GM19395 (cell line): ENCODE measurements at regions not wholly inside any gene's neighbourhood (a gene's known extent, or its start where the extent isn't known, plus 50 kb on each side); places are given as distances from the start of the nearest gene placed in this dataset.

Experiments
- ATAC-seq: cut with Tn5 transposase; IDR thresholded peaks from one replicate; pipeline ENCODE4 v1.9.1; 2021; ENCODE audit warnings: mild to moderate bottlenecking, moderate library complexity; ENCODE audit not compliant: unreplicated experiment

DNA sequence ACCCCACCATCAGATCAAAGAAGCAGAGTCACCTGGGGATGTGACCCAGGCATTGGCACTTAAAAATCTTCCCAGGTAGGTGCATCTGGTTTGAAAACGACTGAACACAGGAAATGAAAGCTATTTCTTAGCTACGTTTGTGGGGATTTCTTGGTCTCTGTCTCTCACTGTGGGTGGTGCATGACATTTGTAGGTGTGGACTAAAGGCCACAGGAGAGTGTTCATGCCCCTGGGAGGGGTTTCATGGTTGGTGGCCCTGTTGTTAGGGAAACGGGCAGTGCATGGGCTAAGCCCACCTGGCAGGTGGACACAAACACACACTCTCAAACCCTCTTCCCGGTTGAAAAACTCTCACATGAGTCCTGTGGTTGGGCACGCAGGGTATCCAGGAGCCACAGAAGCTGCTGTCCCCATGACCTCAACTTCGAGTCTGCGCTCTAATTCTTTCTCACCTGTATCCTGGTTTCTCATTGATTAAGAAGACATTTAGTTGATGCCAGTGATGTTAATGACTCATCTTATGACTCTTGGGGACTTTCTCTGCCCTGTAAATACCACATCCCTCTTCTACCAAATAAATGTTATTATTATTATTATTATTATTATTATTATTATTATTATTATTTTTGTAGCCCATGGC lies 119.4 kb downstream of the MRPS6 start:
- no peak for ATAC-seq

DNA sequence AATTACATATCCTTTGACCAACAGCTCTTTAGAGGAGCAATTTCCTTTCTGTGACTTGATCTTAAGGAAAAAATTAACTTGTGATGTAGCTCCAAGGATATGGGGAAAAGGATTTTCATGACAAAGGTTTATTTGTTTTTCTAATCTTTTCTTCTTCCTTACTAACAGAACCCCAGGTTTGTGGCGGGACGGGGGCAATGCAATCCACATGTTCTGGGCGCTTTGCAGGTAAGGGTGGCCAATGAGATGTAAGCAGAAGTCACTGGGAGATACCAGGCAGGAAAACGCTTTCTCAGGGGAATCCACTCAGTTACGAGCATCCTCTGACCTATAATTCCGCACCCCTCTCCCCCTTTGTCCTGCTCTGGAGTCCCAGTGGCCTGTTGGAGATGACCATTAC lies 122.0 kb downstream of the MRPS6 start:
- ATAC-seq: no peak

DNA sequence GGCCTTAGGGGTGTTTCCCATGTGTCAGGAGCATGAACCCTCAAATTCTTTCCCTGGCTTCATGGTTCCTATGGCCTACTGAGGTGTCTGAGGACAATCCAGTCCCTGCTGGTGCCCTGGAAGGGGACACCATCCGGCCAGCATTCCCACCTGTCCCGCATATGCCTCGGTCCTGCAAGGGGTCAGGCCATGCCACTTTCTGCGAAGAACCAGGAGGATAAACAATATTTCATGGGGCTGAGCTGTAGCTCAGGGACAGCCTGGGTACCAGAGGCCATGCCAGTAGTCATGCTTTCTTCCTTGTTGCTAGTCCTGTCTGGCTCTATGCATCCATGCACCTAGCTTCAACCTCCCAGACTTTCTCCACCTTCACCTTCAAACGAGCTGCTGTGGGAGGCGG lies 123.6 kb downstream of the MRPS6 start:
- no peak for ATAC-seq

DNA sequence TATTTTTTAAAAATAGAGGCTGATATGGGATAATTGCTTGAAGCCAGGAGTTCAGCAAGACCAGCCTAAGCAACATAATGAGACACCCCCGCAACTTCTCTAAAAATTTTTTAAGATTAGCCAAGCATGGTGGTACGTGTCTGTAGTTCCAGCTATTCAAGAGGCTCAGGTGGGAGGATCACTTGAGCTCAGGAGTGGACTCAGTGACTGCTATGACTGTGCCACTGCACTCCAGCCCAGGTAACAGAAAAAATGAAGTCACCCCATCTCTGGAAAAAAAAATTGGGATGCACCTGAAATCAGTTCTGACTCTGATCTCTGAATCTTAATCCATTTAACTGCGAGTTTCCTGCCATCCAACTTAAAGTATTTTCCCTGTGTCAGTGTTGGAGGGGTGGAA lies 124.2 kb downstream of the MRPS6 start:
- no peak for ATAC-seq

DNA sequence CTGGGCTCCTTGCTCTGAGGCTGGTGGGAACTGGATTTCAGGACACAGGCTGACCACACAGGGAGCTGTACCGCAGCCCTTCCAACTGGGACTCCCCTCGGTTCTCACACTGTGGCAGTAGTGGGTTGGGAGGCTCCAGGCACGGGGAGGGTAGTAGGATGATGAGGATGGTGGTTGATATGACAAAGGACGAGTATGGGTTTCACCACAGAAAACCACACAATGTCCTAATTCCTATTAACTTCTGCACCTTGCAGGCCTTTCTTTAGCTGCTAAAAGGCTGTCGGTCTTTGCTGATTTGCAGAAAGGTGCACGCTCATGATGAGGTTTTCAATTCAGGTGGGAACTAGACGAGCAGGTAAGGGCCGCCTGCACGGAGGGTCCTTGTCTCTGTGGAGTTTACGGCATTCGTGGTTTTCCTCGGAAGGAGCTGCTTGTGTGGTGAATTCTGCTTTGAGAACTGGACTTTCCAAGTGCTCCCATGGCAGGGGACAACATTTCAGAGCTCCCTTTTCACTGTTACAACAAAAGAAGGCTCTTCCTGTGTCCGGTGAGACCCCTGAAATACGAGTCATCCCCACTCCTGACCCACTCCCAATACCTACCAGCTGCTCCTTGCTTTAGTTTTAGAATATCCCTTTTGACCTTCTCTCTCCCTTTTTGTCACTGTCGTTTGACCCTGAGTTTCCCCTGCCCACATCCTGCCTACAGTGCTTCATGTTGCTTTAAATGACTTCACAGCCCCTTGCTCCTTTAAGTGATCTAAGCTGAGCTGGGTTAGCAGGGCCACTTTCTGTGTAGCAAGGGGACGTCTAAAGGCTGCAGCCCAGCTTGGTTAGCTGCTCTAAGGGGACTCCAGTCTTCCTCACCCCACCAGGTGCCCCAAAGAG lies 125.1 kb downstream of the MRPS6 start:
- ATAC-seq: no peak

DNA sequence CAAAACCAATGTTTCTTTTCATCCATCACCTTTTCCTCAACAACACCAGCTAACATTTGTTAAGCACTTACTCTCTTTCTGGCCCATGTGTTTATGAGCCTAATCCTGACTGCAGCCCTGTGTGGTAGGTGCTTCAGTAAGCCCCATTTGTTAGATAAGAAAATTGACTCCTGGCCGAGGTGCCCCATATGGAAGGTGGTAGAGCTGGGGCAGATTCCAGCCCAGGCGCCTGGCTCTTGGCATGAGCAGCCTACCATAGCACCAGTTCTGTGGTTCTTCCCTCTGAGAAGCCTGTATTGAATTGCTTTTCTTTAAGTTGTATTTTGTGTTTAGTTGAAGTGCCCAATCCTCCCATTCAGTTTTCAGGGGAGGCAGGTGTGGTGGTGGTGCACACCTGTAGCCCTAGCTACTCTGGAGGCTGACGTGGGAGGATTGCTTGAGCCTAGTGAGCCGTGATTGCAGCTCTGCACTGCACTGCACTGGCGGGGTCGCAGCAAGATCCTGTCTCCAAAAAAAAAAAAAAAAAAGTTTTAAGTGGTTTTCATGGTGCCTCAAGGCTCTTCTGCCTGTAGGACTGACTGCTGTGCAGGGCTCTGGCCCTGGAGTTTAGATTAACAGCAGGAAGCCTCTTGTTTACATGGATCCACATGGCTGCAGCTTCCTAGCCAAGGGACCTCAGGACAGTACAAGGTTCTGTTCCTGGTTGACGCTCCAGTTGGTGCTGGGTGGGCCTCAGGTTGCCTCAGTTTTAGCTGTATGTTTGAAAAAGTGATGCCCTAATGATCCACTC lies 125.9 kb downstream of the MRPS6 start:
- ATAC-seq: no peak

DNA sequence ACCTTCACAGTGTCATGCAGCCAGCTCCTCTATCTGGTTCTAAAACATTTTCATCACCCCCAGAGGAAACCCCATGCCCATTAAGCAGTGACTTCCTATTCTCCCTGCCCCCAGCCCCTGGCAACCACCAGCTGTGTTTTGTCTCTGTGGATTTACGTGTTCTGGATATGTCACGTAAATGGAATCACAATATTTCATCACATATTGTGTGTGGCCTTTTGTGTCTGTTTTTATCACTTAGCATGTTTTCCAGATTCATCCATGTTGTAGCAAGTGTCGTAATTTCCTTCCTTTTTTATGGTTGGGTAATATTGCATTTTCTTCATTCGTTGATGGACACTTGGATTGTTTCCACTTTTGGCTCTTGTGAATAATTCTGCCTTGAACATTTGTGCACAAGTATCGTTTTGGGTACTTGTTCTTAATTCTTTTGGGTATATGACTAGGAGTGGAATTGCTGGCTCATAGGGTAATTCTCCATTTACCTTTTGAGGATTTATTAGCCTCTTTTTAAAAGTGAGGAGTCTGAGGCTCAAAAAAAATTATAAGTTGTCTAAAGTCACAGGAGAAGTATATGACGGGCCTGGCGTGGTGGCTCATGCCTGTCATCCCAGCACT lies 127.0 kb downstream of the MRPS6 start:
- no peak for ATAC-seq

DNA sequence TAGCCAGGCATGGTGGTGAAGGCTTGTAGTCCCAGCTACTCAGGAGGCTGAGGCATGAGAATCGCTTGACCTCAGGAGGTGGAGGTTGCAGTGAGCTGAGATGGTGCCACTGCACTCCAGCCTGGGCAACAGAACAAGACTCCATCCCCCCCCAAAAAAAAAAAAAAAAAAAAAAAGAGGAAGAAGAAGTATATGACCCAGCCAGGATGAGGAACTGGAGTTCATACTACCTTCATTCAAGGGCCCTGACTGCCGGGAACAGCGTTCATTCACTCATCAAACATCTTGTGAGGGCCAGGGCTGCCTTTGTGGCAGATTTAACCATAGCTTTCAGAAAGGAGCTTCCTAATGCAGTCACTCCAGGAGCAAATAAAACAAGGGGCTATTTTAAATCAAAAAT lies 127.6 kb downstream of the MRPS6 start:
- no peak for ATAC-seq

DNA sequence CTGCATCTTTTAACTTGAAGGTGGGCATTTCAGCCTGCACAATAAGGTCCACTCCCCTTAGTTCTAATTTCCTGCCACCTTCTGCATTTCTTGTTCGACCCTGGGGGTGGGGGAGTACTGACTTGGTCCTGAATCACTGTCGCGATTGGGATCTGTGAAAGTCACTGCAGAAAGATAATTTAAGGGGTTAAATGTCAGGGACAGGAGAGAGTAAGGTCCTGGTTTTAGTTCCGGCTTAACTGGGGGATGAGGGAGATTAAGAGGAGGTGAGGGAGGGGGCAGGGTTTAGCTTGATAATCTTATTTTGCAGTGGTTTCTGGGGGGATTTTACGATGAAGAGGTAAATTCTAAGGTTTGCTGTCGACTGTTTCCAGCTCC lies 128.1 kb downstream of the MRPS6 start:
- ATAC-seq: no peak

DNA sequence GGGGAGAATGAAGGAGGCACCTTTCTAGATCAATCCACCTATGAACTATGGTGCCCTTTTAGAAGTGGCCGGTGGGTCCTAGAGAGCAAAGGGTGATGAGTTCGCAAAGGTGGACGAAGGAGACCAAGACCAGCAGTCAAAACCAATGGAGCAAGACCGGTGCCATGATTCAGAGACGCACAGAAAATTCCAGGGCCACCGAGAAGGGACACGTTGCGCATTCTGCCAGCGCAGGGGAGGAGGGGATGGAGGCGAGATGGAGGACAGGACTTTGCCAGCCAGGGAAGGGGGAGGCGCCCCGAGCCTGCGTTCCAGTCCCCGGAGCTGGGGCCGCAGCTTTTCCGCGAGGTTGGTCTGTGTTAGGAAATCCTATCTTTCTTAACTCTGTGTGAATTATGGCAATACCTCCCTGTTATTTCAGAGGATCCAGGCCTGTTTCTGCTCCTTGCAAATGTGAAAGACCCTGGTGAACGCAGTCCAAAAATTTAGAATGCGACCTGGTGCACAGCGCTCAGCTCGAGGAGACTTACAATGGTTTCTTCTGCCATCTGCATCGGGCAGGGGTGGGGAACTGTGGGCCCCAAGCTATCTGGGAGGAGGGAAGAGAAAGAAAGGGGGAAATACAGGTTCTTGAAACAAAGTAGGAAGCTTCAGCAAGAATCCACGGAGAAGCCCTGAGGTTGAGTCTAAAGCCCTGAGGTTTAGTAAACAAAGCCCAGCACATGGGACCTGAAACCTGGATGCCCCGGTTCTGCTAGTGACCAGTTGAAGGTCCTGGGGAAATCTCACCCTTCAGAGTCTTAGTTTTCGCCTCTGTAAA lies 129.4 kb downstream of the MRPS6 start:
- no peak for ATAC-seq

DNA sequence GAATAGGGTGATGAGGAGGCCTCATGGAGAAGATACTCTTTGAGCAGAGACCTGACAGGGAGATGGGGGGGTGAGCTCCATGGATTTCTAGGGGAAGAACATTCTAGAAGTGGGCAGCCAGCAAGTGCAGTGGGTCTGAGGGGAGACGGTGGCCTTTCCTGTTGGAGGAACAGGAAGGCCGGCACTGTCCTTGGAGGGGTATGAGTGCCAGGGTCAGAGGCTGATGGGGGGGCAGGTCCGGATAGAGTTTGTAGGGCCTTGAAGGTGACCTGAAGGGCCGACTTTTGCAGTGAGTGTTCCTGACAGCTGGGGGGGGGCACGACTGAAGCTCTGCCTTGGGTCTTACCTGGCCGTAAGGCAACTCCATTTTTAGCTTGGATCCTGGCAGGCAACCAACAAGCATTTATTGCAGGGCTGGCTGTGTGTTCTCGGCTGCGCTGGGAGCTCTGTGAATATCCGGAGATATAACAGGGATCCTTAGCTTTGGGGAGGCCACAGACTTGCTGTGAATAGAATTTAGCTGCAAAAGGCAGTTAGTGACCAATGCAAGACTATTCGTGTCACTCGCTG lies 130.6 kb downstream of the MRPS6 start:
- no peak for ATAC-seq

DNA sequence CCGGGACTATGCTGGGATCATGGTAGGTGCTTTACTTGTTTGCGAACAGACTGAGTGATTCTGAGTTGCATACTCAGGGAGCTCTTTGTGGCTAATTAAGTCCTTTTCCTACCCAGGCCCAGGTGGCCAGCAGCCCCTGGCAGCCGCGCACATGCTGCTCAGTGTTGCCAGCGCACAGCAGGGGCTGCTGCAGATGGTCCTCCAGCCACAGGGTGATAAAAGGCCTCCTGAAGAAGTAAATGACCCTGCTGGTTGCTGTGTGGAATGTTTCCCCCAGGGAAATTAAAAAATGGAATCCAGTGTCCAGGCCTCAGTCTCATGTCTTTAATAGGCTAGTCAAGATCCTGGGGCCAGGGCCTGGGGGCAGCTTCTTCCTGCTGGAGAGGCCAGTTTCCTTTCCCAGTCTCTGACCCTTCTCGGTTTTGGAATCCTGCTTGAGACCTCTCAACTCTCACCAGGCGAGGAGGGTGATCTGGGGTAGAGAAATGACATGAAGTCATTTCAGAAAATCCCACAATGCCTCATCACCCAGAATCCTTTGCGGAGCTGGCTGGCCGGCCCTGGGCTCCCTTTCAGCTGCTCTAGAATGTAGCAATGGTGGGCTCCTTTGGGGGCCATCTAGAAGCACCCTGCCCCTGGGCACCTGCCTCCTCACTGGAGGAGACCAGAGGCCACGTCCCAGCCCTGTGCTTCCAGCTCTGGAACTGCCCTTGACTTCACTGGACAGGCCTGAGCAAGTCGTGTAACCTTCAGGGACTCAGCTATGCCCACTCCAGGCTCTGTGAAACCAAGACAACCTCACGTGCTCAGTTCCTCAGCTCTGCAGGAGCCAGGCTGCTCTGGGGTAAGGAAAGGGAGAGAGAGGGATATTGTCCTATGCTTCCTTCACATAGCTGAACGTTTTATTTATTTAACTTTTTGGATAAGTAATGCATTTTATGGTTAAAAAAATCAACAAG lies 131.4 kb downstream of the MRPS6 start:
- no peak for ATAC-seq

DNA sequence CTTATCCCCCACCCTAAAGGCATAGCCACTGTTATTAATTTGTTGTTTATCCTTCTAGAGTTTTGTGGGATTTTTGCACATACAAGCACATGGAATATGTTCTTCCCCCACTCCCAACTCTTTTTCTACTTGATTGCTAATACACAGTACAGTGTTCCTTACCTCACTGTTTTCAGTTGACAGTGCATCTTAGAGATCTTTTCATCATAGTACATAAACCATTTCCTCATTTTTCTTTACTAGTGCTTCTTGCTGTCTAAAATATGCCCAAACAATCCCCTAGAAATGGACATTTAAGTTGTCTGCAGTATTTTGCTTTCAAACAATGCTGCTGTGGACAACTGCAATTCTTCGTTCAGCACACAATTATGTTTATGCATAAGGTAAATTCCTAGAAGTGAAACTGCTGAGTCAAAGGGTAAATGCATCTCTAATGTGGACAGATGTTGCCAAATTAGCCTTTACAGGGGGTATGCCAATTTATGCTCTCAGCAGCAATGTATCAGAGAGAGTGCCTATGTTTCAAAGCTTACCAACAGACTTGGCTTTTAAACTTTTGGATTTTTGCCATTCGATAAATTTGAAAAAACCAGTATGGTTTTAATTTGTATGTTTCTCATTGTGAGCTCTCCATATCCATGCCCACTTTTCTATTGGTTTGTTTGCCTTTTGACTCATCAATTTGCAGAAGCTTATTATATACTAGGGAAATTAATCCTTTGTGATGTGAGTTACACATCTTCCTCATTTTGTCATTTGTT lies 132.6 kb downstream of the MRPS6 start:
- no peak for ATAC-seq

DNA sequence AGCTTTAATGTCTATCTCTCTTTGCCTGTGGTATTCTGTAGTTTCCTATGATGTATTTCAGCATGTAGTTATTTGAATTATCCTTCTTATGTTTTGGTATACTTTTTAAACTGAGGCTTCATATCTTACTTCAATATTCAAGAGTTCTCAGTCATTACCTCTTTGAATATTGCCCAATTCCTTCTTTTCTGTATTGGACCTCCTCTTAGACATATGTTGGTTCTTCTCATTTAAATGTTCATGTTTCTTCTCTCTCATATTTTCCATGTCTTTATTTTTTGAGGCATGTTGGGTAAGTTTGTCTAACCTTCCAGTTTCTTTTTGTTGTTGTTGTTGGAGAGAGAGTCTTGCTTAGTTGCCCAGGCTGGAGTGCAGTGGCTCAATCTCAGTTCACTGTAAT lies 140.6 kb downstream of the MRPS6 start:
- no peak for ATAC-seq

DNA sequence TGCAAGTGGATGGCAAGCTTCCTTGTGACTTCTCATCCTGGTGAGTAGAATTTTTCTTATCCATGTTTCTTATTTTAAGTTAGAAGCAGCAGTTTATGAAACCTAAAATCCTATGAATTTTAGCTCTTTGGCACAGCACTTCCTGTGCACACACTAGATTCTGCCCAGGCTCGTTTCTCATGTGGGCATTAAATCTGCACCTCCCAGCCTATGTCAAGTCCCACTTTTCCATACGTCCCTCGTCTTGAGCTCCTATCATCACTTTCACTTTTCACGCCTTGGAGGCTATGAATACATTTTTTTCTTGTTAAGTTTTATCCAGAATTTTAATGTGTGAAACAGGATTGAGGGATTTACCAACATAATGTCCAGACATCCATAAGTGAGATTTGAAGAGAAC lies 142.1 kb downstream of the MRPS6 start:
- ATAC-seq: no peak

DNA sequence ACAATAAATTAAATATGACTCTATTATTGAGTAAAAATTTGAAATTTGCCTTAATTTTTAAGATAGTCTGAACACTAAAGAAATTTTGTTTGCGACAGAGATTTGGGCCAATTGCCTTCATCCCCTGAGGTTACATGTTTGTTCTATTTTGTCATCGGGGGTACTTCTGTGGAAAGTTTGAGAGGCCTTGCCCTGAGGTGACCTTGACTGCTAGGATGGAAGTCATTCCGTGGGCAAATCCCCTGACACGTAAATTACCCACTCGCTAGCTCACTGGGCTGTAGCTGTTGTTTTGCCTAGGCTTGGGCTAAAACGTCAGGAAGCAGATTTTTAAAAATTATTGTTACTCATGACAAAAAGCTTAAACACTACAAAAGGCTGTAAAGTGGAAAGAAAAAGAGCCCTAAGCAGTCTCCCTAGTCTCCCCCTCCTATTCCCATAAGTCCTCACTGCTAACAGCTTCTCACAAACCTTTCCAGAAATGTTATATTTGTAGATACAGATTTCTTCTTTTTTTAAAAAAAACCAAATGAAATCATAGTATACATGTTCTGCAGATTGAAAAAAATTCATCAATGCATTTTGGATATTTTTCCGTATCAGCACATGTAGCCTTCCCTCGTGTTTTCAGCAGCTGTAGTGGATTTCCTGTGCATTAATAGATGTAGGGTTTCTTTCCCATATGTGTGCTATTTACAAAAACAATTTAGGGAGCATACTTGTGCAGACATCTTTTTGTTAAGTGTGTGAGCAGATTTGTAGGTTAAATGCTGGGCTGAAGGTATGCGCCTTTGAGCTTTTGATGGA lies 142.7 kb downstream of the MRPS6 start:
- no peak for ATAC-seq

DNA sequence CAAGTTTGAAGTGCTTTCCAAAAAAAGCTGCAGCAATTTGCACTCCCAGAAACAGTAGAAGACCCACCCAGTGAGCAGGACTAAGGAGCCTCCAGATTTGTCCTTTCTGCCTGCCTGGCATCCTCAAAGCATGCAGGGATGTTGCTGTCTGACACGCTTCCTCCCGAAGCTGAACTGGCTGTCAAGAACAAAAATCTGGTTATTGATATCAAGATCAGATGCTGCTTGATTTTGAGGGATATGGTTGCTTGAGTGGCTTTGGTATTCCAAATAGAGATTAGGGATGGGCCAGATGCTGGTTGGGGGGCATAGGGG lies 143.3 kb downstream of the MRPS6 start:
- no peak for ATAC-seq

DNA sequence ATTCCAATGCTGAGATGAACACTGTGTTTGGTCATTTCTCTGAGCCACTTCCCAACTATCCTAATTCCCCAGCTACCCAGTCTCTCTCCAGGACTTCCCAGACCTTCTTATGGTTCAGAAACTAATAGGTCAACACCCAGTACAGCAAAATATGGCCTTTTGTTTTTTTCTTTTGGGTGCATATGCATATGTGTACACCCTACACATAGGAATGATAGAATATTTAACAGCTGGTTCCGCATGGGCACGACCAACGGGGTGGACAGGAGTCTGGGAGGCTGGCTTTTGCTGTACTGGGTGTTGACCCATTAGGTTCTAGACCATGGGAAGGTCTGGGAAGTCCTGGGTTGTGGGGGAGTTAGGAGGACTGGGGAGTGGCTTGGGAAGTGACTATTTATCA lies 143.9 kb downstream of the MRPS6 start:
- no peak for ATAC-seq
